GM12878 (cell line): ENCODE measurements at regions not wholly inside any gene's neighbourhood (a gene's known extent, or its start where the extent isn't known, plus 50 kb on each side); places are given as distances from the start of the nearest gene placed in this dataset.

Source experiments
- FOXM1 ChIP-seq: IDR thresholded peaks from 2 replicates; pipeline ENCODE4 v1.6.1; 2012; ENCODE audit warnings: low read depth, mild to moderate bottlenecking, inconsistent platforms, low read length, moderate library complexity
- GABPA ChIP-seq: IDR thresholded peaks from 2 replicates; pipeline ENCODE4 v1.6.1; 2014; ENCODE audit warnings: antibody characterized with exemption, low read depth, mild to moderate bottlenecking, inconsistent platforms
- KAT2A ChIP-seq: conservative IDR thresholded peaks from 2 replicates; pipeline ENCODE4 v1.6.1; 2011; ENCODE audit warnings: low read depth, low read length; ENCODE audit not compliant: control insufficient read depth
- KDM1A ChIP-seq: fragments of 200-600 bp; sonication (generic); IDR thresholded peaks from 2 replicates; pipeline ENCODE4 v1.6.1; 2016; ENCODE audit warnings: borderline replicate concordance
- NFYA ChIP-seq: IDR thresholded peaks from 2 replicates; pipeline ENCODE4 v1.6.1; 2011; ENCODE audit warnings: low read depth, mild to moderate bottlenecking, low read length, improper control_type of control experiment, borderline replicate concordance
- SREBF1 ChIP-seq: IDR thresholded peaks from 2 replicates; pipeline ENCODE4 v1.6.1; 2012; ENCODE audit warnings: mild to moderate bottlenecking, low read length
- TCF7 ChIP-seq: IDR thresholded peaks from 2 replicates; pipeline ENCODE4 v1.6.1; 2014; ENCODE audit warnings: antibody characterized with exemption, borderline replicate concordance
- ZNF274 ChIP-seq: IDR thresholded peaks from one replicate; pipeline ENCODE4 v1.8.0; 2011; ENCODE audit not compliant: insufficient read length, insufficient read depth
- TF ChIP-seq, protein P1 (sequence below): fragments of 450-650 bp; formaldehyde crosslinking; IDR thresholded peaks from 2 replicates; pipeline ENCODE4 v1.5.0; 2022; ENCODE audit warnings: mild to moderate bottlenecking, missing genetic modification characterization
- TF ChIP-seq, protein P2 (sequence below): fragments of 450-650 bp; formaldehyde crosslinking; IDR thresholded peaks from 2 replicates; pipeline ENCODE4 v1.4.0; 2020; ENCODE audit warnings: mild to moderate bottlenecking, moderate library complexity
- TF ChIP-seq, protein P3 (sequence below): IDR thresholded peaks from 2 replicates; pipeline ENCODE4 v1.6.1; 2012; ENCODE audit warnings: improper control_type of control experiment, low read depth, low read length; ENCODE audit not compliant: insufficient replicate concordance
- TF ChIP-seq, protein P4 (sequence below): fragments of 450-650 bp; IDR thresholded peaks from 2 replicates; pipeline ENCODE4 v1.6.1; 2017; ENCODE audit warnings: mild to moderate bottlenecking, moderate library complexity

DNA sequence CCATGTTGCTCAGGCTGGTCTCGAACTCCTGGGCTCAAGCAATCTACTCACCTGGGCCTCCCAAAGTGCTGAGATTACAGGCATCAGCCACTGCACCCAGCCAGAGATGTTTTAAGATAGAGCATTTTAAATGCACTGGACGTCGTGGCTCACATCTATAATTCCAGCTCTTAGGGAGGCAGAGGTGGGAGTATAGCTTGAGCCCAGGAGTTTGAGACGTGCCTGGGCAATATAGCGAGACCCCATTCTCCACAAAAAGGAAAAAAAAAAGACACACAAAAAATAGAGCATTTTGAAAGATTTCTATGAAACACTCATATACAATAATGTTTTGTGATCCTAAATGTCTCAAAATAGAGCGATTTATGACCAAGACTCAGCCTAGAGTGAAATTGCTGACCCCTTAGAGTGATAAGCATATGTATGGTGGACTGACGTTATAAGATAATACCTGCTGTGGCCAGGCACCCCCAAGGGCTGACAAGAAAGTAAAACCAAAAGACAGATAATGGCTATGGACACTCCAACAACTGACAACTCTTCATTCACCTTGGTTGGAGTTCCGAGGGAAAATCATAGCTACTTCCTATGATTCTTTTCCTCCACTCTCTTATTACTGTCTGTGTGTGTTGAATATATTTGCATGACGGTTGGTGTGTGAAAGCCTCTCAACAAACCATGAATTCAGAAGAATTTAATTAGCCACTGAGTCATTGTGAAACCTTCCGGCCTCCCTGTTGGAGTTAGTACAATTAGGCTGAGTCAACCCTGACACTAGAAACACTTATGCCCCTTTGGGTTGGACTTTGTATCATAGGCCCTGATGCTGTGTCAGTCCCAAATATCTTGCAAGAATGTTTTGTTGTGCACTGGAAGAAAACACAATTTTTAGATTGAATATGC is 526.5 kb upstream of the NUDT12 start (continued):
- TF ChIP-seq, protein P1, sequence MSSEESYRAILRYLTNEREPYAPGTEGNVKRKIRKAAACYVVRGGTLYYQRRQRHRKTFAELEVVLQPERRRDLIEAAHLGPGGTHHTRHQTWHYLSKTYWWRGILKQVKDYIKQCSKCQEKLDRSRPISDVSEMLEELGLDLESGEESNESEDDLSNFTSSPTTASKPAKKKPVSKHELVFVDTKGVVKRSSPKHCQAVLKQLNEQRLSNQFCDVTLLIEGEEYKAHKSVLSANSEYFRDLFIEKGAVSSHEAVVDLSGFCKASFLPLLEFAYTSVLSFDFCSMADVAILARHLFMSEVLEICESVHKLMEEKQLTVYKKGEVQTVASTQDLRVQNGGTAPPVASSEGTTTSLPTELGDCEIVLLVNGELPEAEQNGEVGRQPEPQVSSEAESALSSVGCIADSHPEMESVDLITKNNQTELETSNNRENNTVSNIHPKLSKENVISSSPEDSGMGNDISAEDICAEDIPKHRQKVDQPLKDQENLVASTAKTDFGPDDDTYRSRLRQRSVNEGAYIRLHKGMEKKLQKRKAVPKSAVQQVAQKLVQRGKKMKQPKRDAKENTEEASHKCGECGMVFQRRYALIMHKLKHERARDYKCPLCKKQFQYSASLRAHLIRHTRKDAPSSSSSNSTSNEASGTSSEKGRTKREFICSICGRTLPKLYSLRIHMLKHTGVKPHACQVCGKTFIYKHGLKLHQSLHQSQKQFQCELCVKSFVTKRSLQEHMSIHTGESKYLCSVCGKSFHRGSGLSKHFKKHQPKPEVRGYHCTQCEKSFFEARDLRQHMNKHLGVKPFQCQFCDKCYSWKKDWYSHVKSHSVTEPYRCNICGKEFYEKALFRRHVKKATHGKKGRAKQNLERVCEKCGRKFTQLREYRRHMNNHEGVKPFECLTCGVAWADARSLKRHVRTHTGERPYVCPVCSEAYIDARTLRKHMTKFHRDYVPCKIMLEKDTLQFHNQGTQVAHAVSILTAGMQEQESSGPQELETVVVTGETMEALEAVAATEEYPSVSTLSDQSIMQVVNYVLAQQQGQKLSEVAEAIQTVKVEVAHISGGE, result no peak
- TF ChIP-seq KDM1A, result no peak
- TF ChIP-seq ZNF274, result no peak
- TF ChIP-seq, protein P2, sequence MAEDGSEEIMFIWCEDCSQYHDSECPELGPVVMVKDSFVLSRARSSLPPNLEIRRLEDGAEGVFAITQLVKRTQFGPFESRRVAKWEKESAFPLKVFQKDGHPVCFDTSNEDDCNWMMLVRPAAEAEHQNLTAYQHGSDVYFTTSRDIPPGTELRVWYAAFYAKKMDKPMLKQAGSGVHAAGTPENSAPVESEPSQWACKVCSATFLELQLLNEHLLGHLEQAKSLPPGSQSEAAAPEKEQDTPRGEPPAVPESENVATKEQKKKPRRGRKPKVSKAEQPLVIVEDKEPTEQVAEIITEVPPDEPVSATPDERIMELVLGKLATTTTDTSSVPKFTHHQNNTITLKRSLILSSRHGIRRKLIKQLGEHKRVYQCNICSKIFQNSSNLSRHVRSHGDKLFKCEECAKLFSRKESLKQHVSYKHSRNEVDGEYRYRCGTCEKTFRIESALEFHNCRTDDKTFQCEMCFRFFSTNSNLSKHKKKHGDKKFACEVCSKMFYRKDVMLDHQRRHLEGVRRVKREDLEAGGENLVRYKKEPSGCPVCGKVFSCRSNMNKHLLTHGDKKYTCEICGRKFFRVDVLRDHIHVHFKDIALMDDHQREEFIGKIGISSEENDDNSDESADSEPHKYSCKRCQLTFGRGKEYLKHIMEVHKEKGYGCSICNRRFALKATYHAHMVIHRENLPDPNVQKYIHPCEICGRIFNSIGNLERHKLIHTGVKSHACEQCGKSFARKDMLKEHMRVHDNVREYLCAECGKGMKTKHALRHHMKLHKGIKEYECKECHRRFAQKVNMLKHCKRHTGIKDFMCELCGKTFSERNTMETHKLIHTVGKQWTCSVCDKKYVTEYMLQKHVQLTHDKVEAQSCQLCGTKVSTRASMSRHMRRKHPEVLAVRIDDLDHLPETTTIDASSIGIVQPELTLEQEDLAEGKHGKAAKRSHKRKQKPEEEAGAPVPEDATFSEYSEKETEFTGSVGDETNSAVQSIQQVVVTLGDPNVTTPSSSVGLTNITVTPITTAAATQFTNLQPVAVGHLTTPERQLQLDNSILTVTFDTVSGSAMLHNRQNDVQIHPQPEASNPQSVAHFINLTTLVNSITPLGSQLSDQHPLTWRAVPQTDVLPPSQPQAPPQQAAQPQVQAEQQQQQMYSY, result no peak
- TF ChIP-seq SREBF1, result peak; percentile 38; the same call in 1 of the 2 replicates
- TF ChIP-seq, protein P3, sequence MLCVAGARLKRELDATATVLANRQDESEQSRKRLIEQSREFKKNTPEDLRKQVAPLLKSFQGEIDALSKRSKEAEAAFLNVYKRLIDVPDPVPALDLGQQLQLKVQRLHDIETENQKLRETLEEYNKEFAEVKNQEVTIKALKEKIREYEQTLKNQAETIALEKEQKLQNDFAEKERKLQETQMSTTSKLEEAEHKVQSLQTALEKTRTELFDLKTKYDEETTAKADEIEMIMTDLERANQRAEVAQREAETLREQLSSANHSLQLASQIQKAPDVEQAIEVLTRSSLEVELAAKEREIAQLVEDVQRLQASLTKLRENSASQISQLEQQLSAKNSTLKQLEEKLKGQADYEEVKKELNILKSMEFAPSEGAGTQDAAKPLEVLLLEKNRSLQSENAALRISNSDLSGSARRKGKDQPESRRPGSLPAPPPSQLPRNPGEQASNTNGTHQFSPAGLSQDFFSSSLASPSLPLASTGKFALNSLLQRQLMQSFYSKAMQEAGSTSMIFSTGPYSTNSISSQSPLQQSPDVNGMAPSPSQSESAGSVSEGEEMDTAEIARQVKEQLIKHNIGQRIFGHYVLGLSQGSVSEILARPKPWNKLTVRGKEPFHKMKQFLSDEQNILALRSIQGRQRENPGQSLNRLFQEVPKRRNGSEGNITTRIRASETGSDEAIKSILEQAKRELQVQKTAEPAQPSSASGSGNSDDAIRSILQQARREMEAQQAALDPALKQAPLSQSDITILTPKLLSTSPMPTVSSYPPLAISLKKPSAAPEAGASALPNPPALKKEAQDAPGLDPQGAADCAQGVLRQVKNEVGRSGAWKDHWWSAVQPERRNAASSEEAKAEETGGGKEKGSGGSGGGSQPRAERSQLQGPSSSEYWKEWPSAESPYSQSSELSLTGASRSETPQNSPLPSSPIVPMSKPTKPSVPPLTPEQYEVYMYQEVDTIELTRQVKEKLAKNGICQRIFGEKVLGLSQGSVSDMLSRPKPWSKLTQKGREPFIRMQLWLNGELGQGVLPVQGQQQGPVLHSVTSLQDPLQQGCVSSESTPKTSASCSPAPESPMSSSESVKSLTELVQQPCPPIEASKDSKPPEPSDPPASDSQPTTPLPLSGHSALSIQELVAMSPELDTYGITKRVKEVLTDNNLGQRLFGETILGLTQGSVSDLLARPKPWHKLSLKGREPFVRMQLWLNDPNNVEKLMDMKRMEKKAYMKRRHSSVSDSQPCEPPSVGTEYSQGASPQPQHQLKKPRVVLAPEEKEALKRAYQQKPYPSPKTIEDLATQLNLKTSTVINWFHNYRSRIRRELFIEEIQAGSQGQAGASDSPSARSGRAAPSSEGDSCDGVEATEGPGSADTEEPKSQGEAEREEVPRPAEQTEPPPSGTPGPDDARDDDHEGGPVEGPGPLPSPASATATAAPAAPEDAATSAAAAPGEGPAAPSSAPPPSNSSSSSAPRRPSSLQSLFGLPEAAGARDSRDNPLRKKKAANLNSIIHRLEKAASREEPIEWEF, result no peak
- TF ChIP-seq TCF7, result no peak
- TF ChIP-seq NFYA, result no peak
- TF ChIP-seq, protein P4, sequence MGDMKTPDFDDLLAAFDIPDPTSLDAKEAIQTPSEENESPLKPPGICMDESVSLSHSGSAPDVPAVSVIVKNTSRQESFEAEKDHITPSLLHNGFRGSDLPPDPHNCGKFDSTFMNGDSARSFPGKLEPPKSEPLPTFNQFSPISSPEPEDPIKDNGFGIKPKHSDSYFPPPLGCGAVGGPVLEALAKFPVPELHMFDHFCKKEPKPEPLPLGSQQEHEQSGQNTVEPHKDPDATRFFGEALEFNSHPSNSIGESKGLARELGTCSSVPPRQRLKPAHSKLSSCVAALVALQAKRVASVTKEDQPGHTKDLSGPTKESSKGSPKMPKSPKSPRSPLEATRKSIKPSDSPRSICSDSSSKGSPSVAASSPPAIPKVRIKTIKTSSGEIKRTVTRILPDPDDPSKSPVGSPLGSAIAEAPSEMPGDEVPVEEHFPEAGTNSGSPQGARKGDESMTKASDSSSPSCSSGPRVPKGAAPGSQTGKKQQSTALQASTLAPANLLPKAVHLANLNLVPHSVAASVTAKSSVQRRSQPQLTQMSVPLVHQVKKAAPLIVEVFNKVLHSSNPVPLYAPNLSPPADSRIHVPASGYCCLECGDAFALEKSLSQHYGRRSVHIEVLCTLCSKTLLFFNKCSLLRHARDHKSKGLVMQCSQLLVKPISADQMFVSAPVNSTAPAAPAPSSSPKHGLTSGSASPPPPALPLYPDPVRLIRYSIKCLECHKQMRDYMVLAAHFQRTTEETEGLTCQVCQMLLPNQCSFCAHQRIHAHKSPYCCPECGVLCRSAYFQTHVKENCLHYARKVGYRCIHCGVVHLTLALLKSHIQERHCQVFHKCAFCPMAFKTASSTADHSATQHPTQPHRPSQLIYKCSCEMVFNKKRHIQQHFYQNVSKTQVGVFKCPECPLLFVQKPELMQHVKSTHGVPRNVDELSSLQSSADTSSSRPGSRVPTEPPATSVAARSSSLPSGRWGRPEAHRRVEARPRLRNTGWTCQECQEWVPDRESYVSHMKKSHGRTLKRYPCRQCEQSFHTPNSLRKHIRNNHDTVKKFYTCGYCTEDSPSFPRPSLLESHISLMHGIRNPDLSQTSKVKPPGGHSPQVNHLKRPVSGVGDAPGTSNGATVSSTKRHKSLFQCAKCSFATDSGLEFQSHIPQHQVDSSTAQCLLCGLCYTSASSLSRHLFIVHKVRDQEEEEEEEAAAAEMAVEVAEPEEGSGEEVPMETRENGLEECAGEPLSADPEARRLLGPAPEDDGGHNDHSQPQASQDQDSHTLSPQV, result no peak
- TF ChIP-seq KAT2A, result no peak
- TF ChIP-seq FOXM1, result no peak
- no peak for TF ChIP-seq GABPA
